ENCODE measurements at regions not wholly inside any gene's neighbourhood (a gene's known extent, or its start where the extent isn't known, plus 50 kb on each side); places are given as distances from the start of the nearest gene placed in this dataset.
A peak's percentile ranks its signal among the peaks of the same experiment; 100 is the strongest.
"Not testable (repeated sequence)": the region's sequence is repeated elsewhere in the genome, so short reads cannot be mapped to it uniquely, and the experiment has no call there.

- no peak for DNase-seq (ENCODE audit: low read depth in 2 of 2)
These were observed 112.3 kb upstream of the PRSS16 start for GRCh38 chr6:27135087-27135657.

- DNase-seq (ENCODE audit: low read depth in 2 of 2), result no peak
These were observed 111.3 kb upstream of the PRSS16 start for GRCh38 chr6:27136077-27136644.

- DNase-seq (ENCODE audit: low read depth in 2 of 2), result no peak
These were observed 110.3 kb upstream of the PRSS16 start for GRCh38 chr6:27136978-27137814.

- DNase-seq (ENCODE audit: low read depth in 2 of 2), result no peak
These were observed 109.1 kb upstream of the PRSS16 start for GRCh38 chr6:27138406-27138805.

- DNase-seq (ENCODE audit: low read depth in 2 of 2), result peak in 1 of 2 donors; percentile 62
These were observed 108.4 kb upstream of the PRSS16 start for GRCh38 chr6:27138837-27139755.

- no peak for DNase-seq (ENCODE audit: low read depth in 2 of 2)
These were observed 107.5 kb upstream of the PRSS16 start for GRCh38 chr6:27139756-27140579.

GRCh38 chr6:27140999-27141528 lies 106.4 kb upstream of the PRSS16 start:
- no peak for DNase-seq (ENCODE audit: low read depth in 2 of 2)

GRCh38 chr6:27141529-27142015 lies 105.9 kb upstream of the PRSS16 start:
- DNase-seq (ENCODE audit: low read depth in 2 of 2), result no peak

- not testable (repeated sequence) for DNase-seq (ENCODE audit: low read depth in 2 of 2)
These were observed 104.5 kb upstream of the PRSS16 start for GRCh38 chr6:27143020-27143388.

GRCh38 chr6:27143474-27144026 lies 104.0 kb upstream of the PRSS16 start:
- no peak for DNase-seq (ENCODE audit: low read depth in 2 of 2)

GRCh38 chr6:27144740-27145079 lies 102.8 kb upstream of the PRSS16 start:
- DNase-seq (ENCODE audit: low read depth in 2 of 2), result no peak

- peak in 1 of 2 donors; percentile 58 for DNase-seq (ENCODE audit: low read depth in 2 of 2)
These were observed 101.6 kb upstream of the PRSS16 start for GRCh38 chr6:27145731-27146455.

- DNase-seq (ENCODE audit: low read depth in 2 of 2), result not testable (repeated sequence)
These were observed 101.1 kb upstream of the PRSS16 start for GRCh38 chr6:27146456-27146705.

GRCh38 chr6:27146706-27147505 lies 100.6 kb upstream of the PRSS16 start:
- DNase-seq (ENCODE audit: low read depth in 2 of 2), result peak; percentile 66 to 68

GRCh38 chr6:27148404-27148795 lies 99.1 kb upstream of the PRSS16 start:
- no peak for DNase-seq (ENCODE audit: low read depth in 2 of 2)

GRCh38 chr6:27149150-27149549 lies 98.4 kb upstream of the PRSS16 start:
- DNase-seq (ENCODE audit: low read depth in 2 of 2), result no peak

- DNase-seq (ENCODE audit: low read depth in 2 of 2), result no peak
These were observed 92.8 kb upstream of the PRSS16 start for GRCh38 chr6:27154696-27155095.

- no peak for DNase-seq (ENCODE audit: low read depth in 2 of 2)
These were observed 90.5 kb upstream of the PRSS16 start for GRCh38 chr6:27156874-27157458.
